ENCODE measurements at regions not wholly inside any gene's neighbourhood (a gene's known extent, or its start where the extent isn't known, plus 50 kb on each side); places are given as distances from the start of the nearest gene placed in this dataset.

- no peak for DNase-seq (ENCODE audit: extremely low spot score)
- Histone ChIP-seq H3K4me1 (ENCODE audit: insufficient read depth) (no peaks in the 10 kb centered on the region), H3K36me3 (ENCODE audit: insufficient read depth) (no peaks in the 10 kb centered on the region), H3K4me3 (ENCODE audit: low read depth, low read length) (no peak overlapping the region), H3K27ac (ENCODE audit: low read depth) (no peak overlapping the region)
- WGBS: 64% methylated on average over 16 of the region's 16 CpGs
Measured at GRCh38 chr11:119941636-119942411, 196.1 kb downstream of the TRIM29 start.

- H3K27ac ChIP-seq (ENCODE audit: low read depth): no peak overlapping the region
- H3K4me3 ChIP-seq (ENCODE audit: low read depth, low read length): no peak overlapping the region
- no peak for DNase-seq (ENCODE audit: extremely low spot score)
- no peaks in the 10 kb centered on the region for H3K36me3 ChIP-seq (ENCODE audit: insufficient read depth)
- H3K4me1 ChIP-seq (ENCODE audit: insufficient read depth): no peaks in the 10 kb centered on the region
- 71% methylated on average over 6 of the region's 6 CpGs for WGBS
Measured at GRCh38 chr11:119941171-119941570, 196.7 kb downstream of the TRIM29 start.

- no peaks in the 10 kb centered on the region for H3K36me3 ChIP-seq (ENCODE audit: insufficient read depth)
- WGBS: 89% methylated on average over 7 of the region's 7 CpGs
- no peak for DNase-seq (ENCODE audit: extremely low spot score)
Measured at GRCh38 chr11:119940401-119940976, 197.4 kb downstream of the TRIM29 start.

GRCh38 chr11:119937412-119937811, 200.5 kb downstream of the TRIM29 start:
- Histone ChIP-seq H3K4me1 (ENCODE audit: insufficient read depth) (no peaks in the 10 kb centered on the region), H3K36me3 (ENCODE audit: insufficient read depth) (no peaks in the 10 kb centered on the region), H3K4me3 (ENCODE audit: low read depth, low read length) (no peak overlapping the region), H3K27ac (ENCODE audit: low read depth) (no peak overlapping the region)
- WGBS: 81% methylated on average over 4 of the region's 4 CpGs
- DNase-seq (ENCODE audit: extremely low spot score): no peak

More at GRCh38 chr11:119940401-119940976, 197.4 kb downstream of the TRIM29 start:
- no peak overlapping the region for H3K27ac ChIP-seq (ENCODE audit: low read depth)
- H3K4me3 ChIP-seq (ENCODE audit: low read depth, low read length): no peak overlapping the region
- no peaks in the 10 kb centered on the region for H3K4me1 ChIP-seq (ENCODE audit: insufficient read depth)

- no peak overlapping the region for H3K27ac ChIP-seq (ENCODE audit: low read depth)
- 65% methylated on average over 5 of the region's 5 CpGs for WGBS
- H3K4me3 ChIP-seq (ENCODE audit: low read depth, low read length): no peak overlapping the region
- no peak for DNase-seq (ENCODE audit: extremely low spot score)
- no peaks in the 10 kb centered on the region for H3K36me3 ChIP-seq (ENCODE audit: insufficient read depth)
- no peaks in the 10 kb centered on the region for H3K4me1 ChIP-seq (ENCODE audit: insufficient read depth)
Measured at GRCh38 chr11:119936426-119936825, 201.5 kb downstream of the TRIM29 start.

GRCh38 chr11:119935349-119935925, 202.5 kb downstream of the TRIM29 start:
- H3K27ac ChIP-seq (ENCODE audit: low read depth): no peak overlapping the region
- no peaks in the 10 kb centered on the region for H3K4me1 ChIP-seq (ENCODE audit: insufficient read depth)
- H3K4me3 ChIP-seq (ENCODE audit: low read depth, low read length): no peak overlapping the region
- H3K36me3 ChIP-seq (ENCODE audit: insufficient read depth): no peaks in the 10 kb centered on the region
- WGBS: 80% methylated on average over 7 of the region's 7 CpGs
- no peak for DNase-seq (ENCODE audit: extremely low spot score)

- Histone ChIP-seq H3K36me3 (ENCODE audit: insufficient read depth) (no peaks in the 10 kb centered on the region), H3K4me3 (ENCODE audit: low read depth, low read length) (no peak overlapping the region), H3K4me1 (ENCODE audit: insufficient read depth) (no peaks in the 10 kb centered on the region), H3K27ac (ENCODE audit: low read depth) (no peak overlapping the region)
- WGBS: 65% methylated on average over 5 of the region's 5 CpGs
- DNase-seq (ENCODE audit: extremely low spot score): no peak
Measured at GRCh38 chr11:119934866-119935265, 203.0 kb downstream of the TRIM29 start.

- Histone ChIP-seq H3K4me1 (ENCODE audit: insufficient read depth) (no peaks in the 10 kb centered on the region), H3K27ac (ENCODE audit: low read depth) (no peak overlapping the region), H3K4me3 (ENCODE audit: low read depth, low read length) (no peak overlapping the region), H3K36me3 (ENCODE audit: insufficient read depth) (no peaks in the 10 kb centered on the region)
- no peak for DNase-seq (ENCODE audit: extremely low spot score)
- 92% methylated on average over 4 of the region's 4 CpGs for WGBS
Measured at GRCh38 chr11:119934267-119934666, 203.6 kb downstream of the TRIM29 start.

- Histone ChIP-seq H3K4me1 (ENCODE audit: insufficient read depth) (no peaks in the 10 kb centered on the region), H3K4me3 (ENCODE audit: low read depth, low read length) (no peak overlapping the region), H3K36me3 (ENCODE audit: insufficient read depth) (no peaks in the 10 kb centered on the region), H3K27ac (ENCODE audit: low read depth) (no peak overlapping the region)
- DNase-seq (ENCODE audit: extremely low spot score): no peak
- WGBS: 45% methylated on average over 5 of the region's 5 CpGs
Measured at GRCh38 chr11:119933584-119933983, 204.3 kb downstream of the TRIM29 start.

GRCh38 chr11:119932828-119933562, 204.0 kb upstream of the NECTIN1 start:
- WGBS: 35% methylated on average over 9 of the region's 9 CpGs
- Histone ChIP-seq H3K27ac (ENCODE audit: low read depth) (no peak overlapping the region), H3K4me3 (ENCODE audit: low read depth, low read length) (no peak overlapping the region), H3K4me1 (ENCODE audit: insufficient read depth) (no peaks in the 10 kb centered on the region), H3K36me3 (ENCODE audit: insufficient read depth) (no peaks in the 10 kb centered on the region)
- no peak for DNase-seq (ENCODE audit: extremely low spot score)

GRCh38 chr11:119928047-119928446, 199.0 kb upstream of the NECTIN1 start:
- Histone ChIP-seq H3K4me3 (ENCODE audit: low read depth, low read length) (no peak overlapping the region), H3K27ac (ENCODE audit: low read depth) (no peak overlapping the region), H3K4me1 (ENCODE audit: insufficient read depth) (no peaks in the 10 kb centered on the region), H3K36me3 (ENCODE audit: insufficient read depth) (no peaks in the 10 kb centered on the region)
- no peak for DNase-seq (ENCODE audit: extremely low spot score)
- WGBS: 82% methylated on average over 4 of the region's 4 CpGs

- 73% methylated on average over 5 of the region's 5 CpGs for WGBS
- H3K4me1 ChIP-seq (ENCODE audit: insufficient read depth): no peaks in the 10 kb centered on the region
- H3K4me3 ChIP-seq (ENCODE audit: low read depth, low read length): no peak overlapping the region
- DNase-seq (ENCODE audit: extremely low spot score): no peak
- no peak overlapping the region for H3K27ac ChIP-seq (ENCODE audit: low read depth)
- H3K36me3 ChIP-seq (ENCODE audit: insufficient read depth): no peaks in the 10 kb centered on the region
Measured at GRCh38 chr11:119924017-119924416, 195.0 kb upstream of the NECTIN1 start.

GRCh38 chr11:119921571-119921970, 192.6 kb upstream of the NECTIN1 start:
- 83% methylated on average over 8 of the region's 8 CpGs for WGBS
- Histone ChIP-seq H3K4me1 (ENCODE audit: insufficient read depth) (no peaks in the 10 kb centered on the region), H3K36me3 (ENCODE audit: insufficient read depth) (no peaks in the 10 kb centered on the region), H3K4me3 (ENCODE audit: low read depth, low read length) (no peak overlapping the region), H3K27ac (ENCODE audit: low read depth) (no peak overlapping the region)
- DNase-seq (ENCODE audit: extremely low spot score): no peak
